HG02642 (cell line): ENCODE measurements at regions not wholly inside any gene's neighbourhood (a gene's known extent, or its start where the extent isn't known, plus 50 kb on each side); places are given as distances from the start of the nearest gene placed in this dataset.

Source experiments
- ATAC-seq: cut with Tn5 transposase; IDR thresholded peaks from one replicate; pipeline ENCODE4 v1.9.1; 2021; ENCODE audit warnings: mild to moderate bottlenecking; ENCODE audit not compliant: unreplicated experiment, poor library complexity

GRCh38 chr21:35208810-35209517, 159.9 kb upstream of the RUNX1 start:
- no peak for ATAC-seq

- no peak for ATAC-seq
These were observed 159.0 kb upstream of the RUNX1 start for GRCh38 chr21:35208104-35208503.

GRCh38 chr21:35207322-35207721, 158.2 kb upstream of the RUNX1 start:
- ATAC-seq, result no peak

GRCh38 chr21:35206141-35207125, 157.3 kb upstream of the RUNX1 start:
- ATAC-seq, result peak; percentile 61

- no peak for ATAC-seq
These were observed 155.9 kb upstream of the RUNX1 start for GRCh38 chr21:35204850-35205541.

- no peak for ATAC-seq
These were observed 155.0 kb upstream of the RUNX1 start for GRCh38 chr21:35204125-35204524.

GRCh38 chr21:35203093-35203977, 154.2 kb upstream of the RUNX1 start:
- no peak for ATAC-seq

GRCh38 chr21:35202431-35202830, 153.3 kb upstream of the RUNX1 start:
- ATAC-seq, result no peak

GRCh38 chr21:35201799-35202198, 152.7 kb upstream of the RUNX1 start:
- ATAC-seq, result no peak

GRCh38 chr21:35201288-35201687, 152.2 kb upstream of the RUNX1 start:
- ATAC-seq, result no peak

GRCh38 chr21:35199733-35200015, 150.6 kb upstream of the RUNX1 start:
- ATAC-seq, result no peak

- ATAC-seq, result no peak
These were observed 150.1 kb upstream of the RUNX1 start for GRCh38 chr21:35198982-35199732.

- no peak for ATAC-seq
These were observed 149.5 kb upstream of the RUNX1 start for GRCh38 chr21:35198565-35198964.

- ATAC-seq, result no peak
These were observed 148.9 kb upstream of the RUNX1 start for GRCh38 chr21:35197992-35198431.

GRCh38 chr21:35197191-35197590, 148.1 kb upstream of the RUNX1 start:
- no peak for ATAC-seq

GRCh38 chr21:35196128-35196527, 147.0 kb upstream of the RUNX1 start:
- ATAC-seq, result no peak

GRCh38 chr21:35195232-35195631, 146.1 kb upstream of the RUNX1 start:
- ATAC-seq, result no peak

GRCh38 chr21:35191754-35192153, 142.7 kb upstream of the RUNX1 start:
- no peak for ATAC-seq

GRCh38 chr21:35191128-35191527, 142.0 kb upstream of the RUNX1 start:
- ATAC-seq, result no peak
